Panc1 (cell line): ENCODE measurements at regions not wholly inside any gene's neighbourhood (a gene's known extent, or its start where the extent isn't known, plus 50 kb on each side); places are given as distances from the start of the nearest gene placed in this dataset.

Source experiments
- ATAC-seq: fragments of 200-7000 bp; cut with Tn5 transposase; 2 replicates; pipeline ENCODE4 v1.9.1; 2020; ENCODE audit warnings: mild to moderate bottlenecking, moderate library complexity
- BruUV-seq: library from RNA; stranded (reverse); fragments of 400-500 nt; replicated peaks from 2 replicates; lab custom pipeline; 2021; lab: Mats Ljungman, UMichigan
- CTCF ChIA-PET: fragments of 300-600 bp; sonication (Branson Sonifier 250); formaldehyde crosslinking; loops from one replicate; lab custom pipeline; 2022; ENCODE audit warnings: antibody characterized with exemption; lab: Charles Lee
- POLR2A ChIA-PET: fragments of 300-600 bp; sonication (Branson Sonifier 250); formaldehyde crosslinking; loops from one replicate; lab custom pipeline; 2022; ENCODE audit warnings: antibody characterized with exemption; lab: Charles Lee
- DNase-seq: peaks from one replicate; pipeline ENCODE4 v3.0.0-alpha.2; 2010; ENCODE audit warnings: low read depth, low spot score
- H3K27ac ChIP-seq: 2 replicates; pipeline ENCODE4 v1.5.1; 2011; ENCODE audit warnings: mild to moderate bottlenecking, low read length, inconsistent platforms
- H3K27me3 ChIP-seq: fragments of 200-500 bp; sonication (Bioruptor generic); 2 replicates; pipeline ENCODE4 v1.6.0; 2014; ENCODE audit warnings: low read length, inconsistent platforms; ENCODE audit not compliant: control insufficient read depth, insufficient read depth
- H3K36me3 ChIP-seq: fragments of 200-500 bp; sonication (Bioruptor generic); 2 replicates; pipeline ENCODE4 v1.5.1; 2014; ENCODE audit warnings: inconsistent platforms, mild to moderate bottlenecking, low read length, moderate library complexity; ENCODE audit not compliant: control insufficient read depth, insufficient read depth
- H3K4me1 ChIP-seq: 2 replicates; pipeline ENCODE4 v1.5.1; 2011; ENCODE audit warnings: inconsistent platforms, mild to moderate bottlenecking, low read length, moderate library complexity; ENCODE audit not compliant: control insufficient read depth, insufficient read depth
- H3K4me3 ChIP-seq, 2 experiments: 2 replicates each; pipeline ENCODE4 v1.5.1; 2011 to 2012; ENCODE audit warnings: low read depth in 2 of 2, low read length in 2 of 2, mild to moderate bottlenecking in 2 of 2, inconsistent platforms in 1 of 2, moderate library complexity in 1 of 2
- H3K9me3 ChIP-seq: fragments of 200-500 bp; sonication (Bioruptor generic); 2 replicates; pipeline ENCODE4 v1.5.1; 2014; ENCODE audit warnings: low read depth, mild to moderate bottlenecking, inconsistent platforms, low read length, moderate library complexity; ENCODE audit not compliant: control insufficient read depth, insufficient read depth
- CTCF ChIP-seq: fragments of 450-650 bp; IDR thresholded peaks from 2 replicates; pipeline ENCODE4 v1.5.1; 2017; ENCODE audit warnings: mild to moderate bottlenecking
- POLR2AphosphoS5 ChIP-seq: IDR thresholded peaks from 2 replicates; pipeline ENCODE4 v1.6.1; 2012; ENCODE audit warnings: mild to moderate bottlenecking, low read depth, low read length, moderate library complexity
- SIN3A ChIP-seq: IDR thresholded peaks from 2 replicates; pipeline ENCODE4 v1.6.1; 2012; ENCODE audit warnings: low read depth, mild to moderate bottlenecking, low read length, moderate library complexity, borderline replicate concordance; ENCODE audit not compliant: insufficient read depth
- TCF7L2 ChIP-seq: IDR thresholded peaks from 2 replicates; pipeline ENCODE4 v1.6.1; 2011; ENCODE audit warnings: mild to moderate bottlenecking, low read depth, low read length, inconsistent platforms
- in situ Hi-C: cut with HindIII; loops from 2 replicates; pipeline ENCODE4 v1.10.0; 2016; ENCODE audit warnings: low sequenced_read_pairs, low pct_unique_long_range_greater_than_20kb
- intact Hi-C: fragments of 100-400 bp; cut with micrococcal nuclease; formaldehyde crosslinking; loops from one replicate; pipeline ENCODE4 v1.10.0; 2022; ENCODE audit not compliant: unreplicated experiment
- TF ChIP-seq, protein P1 (sequence below), 2 experiments: IDR thresholded peaks; 2 replicates each; pipeline ENCODE4 v1.6.1; 2011 to 2012; ENCODE audit warnings: low read depth in 2 of 2, control low read depth in 1 of 2, low read length in 1 of 2, mild to moderate bottlenecking in 1 of 2, moderate library complexity in 1 of 2; ENCODE audit not compliant: insufficient read depth in 1 of 2

DNA sequence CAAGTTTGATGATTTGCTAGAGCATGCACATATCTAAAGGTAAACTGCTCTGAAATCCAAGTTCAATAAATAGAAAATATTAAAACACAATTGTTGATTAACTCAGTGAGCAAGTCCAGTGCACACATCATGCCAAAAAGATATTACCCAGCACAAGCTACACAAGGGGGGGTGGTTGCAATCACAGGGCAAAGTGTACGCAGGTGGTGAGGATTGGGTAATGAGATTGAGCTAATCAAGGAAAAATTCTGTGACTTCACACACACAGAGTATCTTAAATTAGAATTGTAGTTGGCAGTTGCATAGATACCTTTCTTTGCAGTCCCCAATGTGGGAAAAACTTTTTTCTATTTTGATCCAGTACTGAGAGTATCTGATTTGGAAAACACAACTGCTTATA is 156.1 kb upstream of the NTRK2 start:
- no peaks in the 10 kb centered on the region for H3K27me3 ChIP-seq
- ChIA-PET POLR2A (no interaction called here), CTCF (no interaction called here)
- H3K4me1 ChIP-seq: no peaks in the 10 kb centered on the region
- TF ChIP-seq TCF7L2 (no peak), POLR2AphosphoS5 (no peak), SIN3A (no peak), CTCF (no peak)
- TF ChIP-seq, protein P1, sequence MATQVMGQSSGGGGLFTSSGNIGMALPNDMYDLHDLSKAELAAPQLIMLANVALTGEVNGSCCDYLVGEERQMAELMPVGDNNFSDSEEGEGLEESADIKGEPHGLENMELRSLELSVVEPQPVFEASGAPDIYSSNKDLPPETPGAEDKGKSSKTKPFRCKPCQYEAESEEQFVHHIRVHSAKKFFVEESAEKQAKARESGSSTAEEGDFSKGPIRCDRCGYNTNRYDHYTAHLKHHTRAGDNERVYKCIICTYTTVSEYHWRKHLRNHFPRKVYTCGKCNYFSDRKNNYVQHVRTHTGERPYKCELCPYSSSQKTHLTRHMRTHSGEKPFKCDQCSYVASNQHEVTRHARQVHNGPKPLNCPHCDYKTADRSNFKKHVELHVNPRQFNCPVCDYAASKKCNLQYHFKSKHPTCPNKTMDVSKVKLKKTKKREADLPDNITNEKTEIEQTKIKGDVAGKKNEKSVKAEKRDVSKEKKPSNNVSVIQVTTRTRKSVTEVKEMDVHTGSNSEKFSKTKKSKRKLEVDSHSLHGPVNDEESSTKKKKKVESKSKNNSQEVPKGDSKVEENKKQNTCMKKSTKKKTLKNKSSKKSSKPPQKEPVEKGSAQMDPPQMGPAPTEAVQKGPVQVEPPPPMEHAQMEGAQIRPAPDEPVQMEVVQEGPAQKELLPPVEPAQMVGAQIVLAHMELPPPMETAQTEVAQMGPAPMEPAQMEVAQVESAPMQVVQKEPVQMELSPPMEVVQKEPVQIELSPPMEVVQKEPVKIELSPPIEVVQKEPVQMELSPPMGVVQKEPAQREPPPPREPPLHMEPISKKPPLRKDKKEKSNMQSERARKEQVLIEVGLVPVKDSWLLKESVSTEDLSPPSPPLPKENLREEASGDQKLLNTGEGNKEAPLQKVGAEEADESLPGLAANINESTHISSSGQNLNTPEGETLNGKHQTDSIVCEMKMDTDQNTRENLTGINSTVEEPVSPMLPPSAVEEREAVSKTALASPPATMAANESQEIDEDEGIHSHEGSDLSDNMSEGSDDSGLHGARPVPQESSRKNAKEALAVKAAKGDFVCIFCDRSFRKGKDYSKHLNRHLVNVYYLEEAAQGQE (IDR thresholded peaks at IDR 0.05; ENCODE audit: insufficient read depth in 1 of 2, low read depth in 2 of 2, low read length in 1 of 2): no peak
- no peak overlapping the region for H3K4me3 ChIP-seq
- H3K36me3 ChIP-seq: no peaks in the 10 kb centered on the region
- in situ Hi-C loops (no loop called here), intact Hi-C loops (no loop called here)
- no peak for DNase-seq
- BruUV-seq: no TSS peak
- no peak overlapping the region for H3K27ac ChIP-seq
- ATAC-seq: no peak
- H3K9me3 ChIP-seq: no peaks in the 10 kb centered on the region

DNA sequence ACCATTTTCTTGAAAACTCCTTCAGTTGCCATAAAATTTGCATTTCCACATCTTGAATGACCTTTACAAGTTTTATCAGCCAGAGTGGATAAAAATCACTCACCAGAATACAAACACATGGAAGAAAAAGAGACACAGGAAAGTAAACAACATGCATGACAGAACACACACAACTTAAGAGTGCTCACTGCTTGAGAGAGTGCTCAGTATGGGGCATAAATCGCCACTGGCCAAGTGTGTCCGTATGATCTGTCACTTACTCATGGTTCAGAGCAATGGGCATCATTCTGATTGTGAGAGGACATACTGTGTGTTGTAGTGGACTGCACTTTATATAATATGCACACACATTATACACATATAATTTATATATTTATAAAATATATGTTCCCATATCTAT is 155.6 kb upstream of the NTRK2 start:
- no peaks in the 10 kb centered on the region for H3K27me3 ChIP-seq
- ChIA-PET POLR2A (no interaction called here), CTCF (no interaction called here)
- TF ChIP-seq, protein P1 (IDR thresholded peaks at IDR 0.05; ENCODE audit: insufficient read depth in 1 of 2, low read depth in 2 of 2, low read length in 1 of 2): no peak
- TF ChIP-seq TCF7L2 (no peak), POLR2AphosphoS5 (no peak), SIN3A (no peak), CTCF (no peak)
- no peak for ATAC-seq
- in situ Hi-C loops (no loop called here), intact Hi-C loops (no loop called here)
- DNase-seq: no peak
- no peaks in the 10 kb centered on the region for H3K4me1 ChIP-seq
- no TSS peak for BruUV-seq
- no peaks in the 10 kb centered on the region for H3K36me3 ChIP-seq
- H3K9me3 ChIP-seq: no peaks in the 10 kb centered on the region
- H3K4me3 ChIP-seq: no peak overlapping the region
- H3K27ac ChIP-seq: no peak overlapping the region
